Fibroblast of skin of scalp (primary cell): ENCODE measurements at regions not wholly inside any gene's neighbourhood (a gene's known extent, or its start where the extent isn't known, plus 50 kb on each side); places are given as distances from the start of the nearest gene placed in this dataset.
"Not testable (repeated sequence)": the region's sequence is repeated elsewhere in the genome, so short reads cannot be mapped to it uniquely, and the experiment has no call there.

Experiments
- DNase-seq: peaks from one replicate; pipeline ENCODE4 v3.0.0-alpha.2; 2013

DNA sequence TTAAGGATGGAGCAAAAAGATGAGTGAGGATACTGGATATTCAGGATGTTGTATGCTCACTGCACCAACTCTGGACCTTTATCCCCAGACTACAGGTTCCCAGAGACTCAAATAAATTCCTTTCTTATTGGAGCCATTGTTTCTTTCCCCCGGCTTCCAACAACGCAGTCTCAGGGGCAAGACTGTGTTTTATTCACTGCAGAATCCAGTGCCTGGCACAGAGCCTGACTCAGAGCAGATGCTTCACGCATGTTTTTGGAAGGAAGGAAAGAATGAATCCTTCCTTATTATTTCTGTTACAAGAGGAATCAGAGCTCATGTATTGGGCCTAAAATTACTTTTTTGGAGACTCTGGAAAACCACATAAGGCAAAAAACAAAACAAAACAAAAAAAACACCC, 96.0 kb upstream of the VGLL4 start:
- DNase-seq, result no peak

GRCh38 chr3:11739123-11739522, 95.4 kb upstream of the VGLL4 start:
- DNase-seq, result no peak

DNA sequence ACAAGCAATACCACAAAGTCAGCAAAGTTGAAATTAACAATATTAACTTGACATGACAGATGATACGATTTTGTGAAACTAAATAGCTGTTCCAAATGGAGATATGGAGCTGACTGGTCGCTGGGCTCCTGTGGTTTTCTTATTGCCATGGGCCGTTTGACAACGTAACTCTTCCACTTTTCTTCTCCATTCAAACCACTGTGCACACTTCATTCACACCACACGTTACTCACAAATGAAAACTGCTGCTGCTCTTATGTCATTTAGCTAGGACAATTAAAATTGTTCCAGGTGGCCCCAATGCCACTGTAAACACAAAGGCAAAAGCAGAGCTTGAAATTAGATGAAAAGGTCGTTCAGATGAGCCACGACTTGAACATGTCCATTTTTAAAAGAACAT, 94.0 kb upstream of the VGLL4 start:
- no peak for DNase-seq

DNA sequence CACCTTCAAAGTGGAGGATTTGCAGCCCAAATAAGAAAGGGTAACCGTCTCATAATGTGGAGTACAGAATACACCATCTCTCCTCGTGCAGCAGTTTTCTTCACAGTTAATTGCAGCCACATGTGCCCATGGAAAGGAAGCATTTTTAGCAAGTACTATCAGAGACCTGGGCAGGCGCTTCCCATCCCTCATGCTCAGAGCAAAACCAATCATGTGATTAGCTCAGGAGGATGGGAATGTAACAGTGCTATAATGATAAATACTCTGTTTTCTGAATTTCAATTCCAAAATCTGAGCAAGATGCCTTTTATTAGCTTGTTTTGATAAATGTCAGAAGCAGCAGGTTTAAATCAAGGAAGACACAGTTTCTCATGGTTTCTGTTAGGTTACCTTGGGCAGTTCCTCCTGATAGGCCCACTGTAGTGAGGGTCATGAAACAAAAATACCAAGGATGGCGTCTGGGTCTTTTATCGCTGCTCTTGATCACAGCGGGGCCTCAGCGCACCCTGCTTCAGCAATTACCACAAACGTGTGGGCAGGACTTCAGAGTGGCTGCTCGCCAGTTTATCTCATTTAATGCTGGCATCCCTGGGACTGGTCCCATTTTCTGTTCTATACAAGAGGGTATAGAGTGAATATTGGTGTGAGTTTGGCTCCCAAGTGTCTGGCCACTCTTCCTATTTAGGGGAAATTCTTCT, 92.6 kb upstream of the VGLL4 start:
- no peak for DNase-seq

- no peak for DNase-seq
These were observed 91.9 kb upstream of the VGLL4 start for GRCh38 chr3:11735638-11736037.

DNA sequence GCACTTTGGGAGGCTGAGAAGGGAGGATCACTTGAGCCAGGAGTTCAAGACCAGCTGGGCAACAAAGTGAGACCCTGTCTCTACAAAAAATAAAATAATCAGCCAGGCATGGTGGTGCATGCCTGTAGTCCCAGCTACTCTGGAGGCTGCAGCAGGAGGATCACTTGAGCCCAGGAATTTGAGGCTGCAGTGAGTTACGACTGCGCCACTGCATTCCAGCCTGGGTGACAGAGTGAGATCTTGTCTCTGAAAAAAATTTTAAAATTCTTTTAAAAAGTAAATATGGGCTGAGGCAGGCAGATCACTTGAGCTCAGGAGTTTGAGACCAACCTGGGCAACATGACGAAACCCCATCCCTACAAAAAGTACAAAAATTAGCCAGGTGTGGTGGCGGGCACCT, 91.4 kb upstream of the VGLL4 start:
- DNase-seq, result not testable (repeated sequence)

DNA sequence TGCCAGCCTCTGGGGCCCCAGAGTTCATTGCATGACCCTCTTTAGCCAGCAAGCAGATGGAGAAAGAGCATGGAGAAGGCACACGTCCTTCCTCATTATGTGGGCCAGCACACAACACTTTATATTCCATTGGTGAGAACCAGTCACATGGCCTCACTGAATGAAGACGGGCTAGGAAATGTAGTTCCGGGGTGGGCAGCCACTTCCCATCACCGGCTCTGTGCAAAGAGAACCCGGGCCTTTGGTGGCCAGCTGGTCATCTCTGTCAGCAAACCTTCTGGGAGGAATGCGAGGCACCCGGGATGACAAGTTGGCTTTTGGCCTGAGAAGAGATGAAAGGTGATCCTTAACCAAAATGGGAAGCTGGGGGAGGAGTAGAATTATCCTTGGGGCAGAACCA, 90.2 kb upstream of the VGLL4 start:
- no peak for DNase-seq

GRCh38 chr3:11727207-11727606, 83.5 kb upstream of the VGLL4 start:
- DNase-seq, result no peak

- DNase-seq, result no peak
These were observed 82.4 kb upstream of the VGLL4 start for GRCh38 chr3:11726146-11726545.

DNA sequence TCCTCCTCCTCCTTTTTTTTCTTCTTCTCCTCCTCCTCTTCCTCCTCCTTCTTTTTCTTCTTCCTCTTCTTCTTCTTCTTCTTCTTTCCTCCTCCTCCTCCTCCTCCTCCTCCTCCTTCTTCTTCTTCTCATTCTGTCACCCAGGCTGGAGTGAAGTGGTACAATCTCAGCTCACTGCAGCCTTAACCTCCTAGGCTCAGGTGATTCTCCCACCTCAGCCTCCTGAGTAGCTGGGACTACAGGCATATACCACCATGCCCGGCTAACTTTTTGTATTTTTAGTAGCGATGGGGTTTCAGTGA, 81.6 kb upstream of the VGLL4 start:
- not testable (repeated sequence) for DNase-seq

- DNase-seq, result no peak
These were observed 81.1 kb upstream of the VGLL4 start for GRCh38 chr3:11724615-11725339.

DNA sequence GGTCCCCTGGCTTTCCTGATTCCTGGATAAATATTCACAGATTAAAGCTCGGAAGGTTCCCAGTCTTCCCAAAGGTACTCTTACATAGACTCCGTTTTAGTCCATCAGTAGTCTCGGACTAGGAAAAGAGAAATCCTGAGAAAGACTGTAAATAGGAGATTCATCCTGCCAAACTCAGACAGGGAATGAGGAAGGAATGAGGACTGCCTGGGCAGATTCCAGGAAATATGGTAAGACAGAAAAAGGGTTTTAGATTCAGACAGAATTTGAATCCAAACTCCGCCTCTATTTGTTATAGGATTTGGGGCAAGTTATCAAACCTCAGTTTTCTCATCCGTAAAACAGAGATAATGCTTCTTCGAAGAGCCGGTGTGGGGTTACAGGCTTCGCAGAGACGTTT, 77.8 kb upstream of the VGLL4 start:
- DNase-seq, result no peak

- peak; percentile 33 for DNase-seq
These were observed 77.2 kb upstream of the VGLL4 start for GRCh38 chr3:11720917-11721411.

GRCh38 chr3:11720304-11720898, 76.7 kb upstream of the VGLL4 start:
- peak; percentile 89 for DNase-seq

GRCh38 chr3:11719406-11720303, 75.9 kb upstream of the VGLL4 start:
- peak; percentile 79 for DNase-seq

DNA sequence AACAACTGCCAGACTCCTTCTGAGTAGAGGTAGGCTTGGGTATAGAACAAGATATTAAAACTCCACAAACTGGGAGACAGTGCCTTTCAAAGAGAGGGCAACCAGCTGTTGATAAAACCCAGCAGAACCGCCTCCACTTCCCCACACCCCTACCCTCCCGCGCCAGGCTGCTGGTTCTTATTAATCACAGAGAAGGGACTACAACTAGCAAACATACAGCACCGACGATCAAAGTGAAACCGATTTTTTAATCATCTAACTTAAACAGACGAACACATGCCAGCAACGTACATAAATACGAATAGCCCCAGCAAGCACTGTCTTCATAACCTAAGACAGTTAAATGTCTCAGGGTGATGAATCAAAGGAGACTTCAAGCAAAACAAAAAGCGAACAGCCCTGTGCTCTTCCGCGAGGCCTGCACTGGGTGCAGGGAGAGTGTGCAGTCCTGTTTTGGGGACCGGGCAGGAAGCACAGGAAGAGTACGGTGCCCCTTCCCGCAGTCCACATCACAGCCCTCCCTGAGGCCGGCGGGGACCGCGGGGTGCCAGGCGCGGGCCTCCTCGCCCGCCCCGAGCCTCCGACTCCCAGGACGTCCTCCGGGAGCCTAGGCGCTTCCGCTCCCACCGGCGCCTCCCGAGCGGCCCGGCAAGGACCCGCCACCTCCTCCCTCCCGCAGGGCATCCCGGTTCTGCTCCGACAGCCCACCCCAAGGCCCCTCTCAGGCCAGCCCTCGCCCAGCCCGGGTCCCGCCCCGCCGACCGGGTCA, 75.1 kb upstream of the VGLL4 start:
- DNase-seq, result peak; percentile 60

DNA sequence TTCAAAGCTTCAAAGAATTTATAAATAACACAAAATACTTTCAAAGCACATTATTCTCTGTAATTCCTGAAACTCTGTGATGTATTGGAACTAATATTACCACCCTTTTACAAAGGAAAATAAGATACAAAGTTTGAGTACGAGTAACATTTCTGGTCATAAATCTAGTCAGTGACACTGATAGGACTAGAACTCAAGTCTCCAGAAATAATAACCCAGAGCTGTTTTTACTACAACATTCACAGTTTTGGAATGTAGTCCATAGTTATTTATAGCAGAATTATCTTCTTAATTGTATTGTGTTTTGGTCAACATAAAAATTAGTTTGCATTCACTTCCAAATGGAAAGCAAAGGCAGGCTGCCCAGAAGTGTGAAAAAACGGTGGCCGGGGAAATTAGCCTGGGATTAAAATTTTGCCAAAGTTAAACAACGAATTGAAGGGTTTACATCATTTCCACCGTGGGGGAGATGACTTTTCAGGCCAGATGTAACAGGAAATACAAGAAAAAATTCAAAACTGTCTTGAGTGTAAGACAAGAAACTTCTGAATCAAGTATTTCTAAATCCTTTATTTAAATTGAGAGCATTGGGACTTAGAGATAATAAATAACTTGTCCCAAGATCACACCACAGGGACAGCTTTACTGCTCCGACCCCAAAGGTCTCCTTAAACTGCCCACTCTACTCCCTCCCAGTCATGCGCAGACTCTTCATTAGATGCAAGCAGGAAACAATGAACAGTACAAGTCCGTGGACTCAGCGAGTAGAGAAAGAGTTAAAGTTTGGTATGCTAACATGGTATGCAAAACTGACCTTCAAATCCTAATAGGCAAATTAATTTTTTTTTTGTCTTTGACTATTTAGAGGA, 74.3 kb upstream of the VGLL4 start:
- peak; percentile 64 for DNase-seq

DNA sequence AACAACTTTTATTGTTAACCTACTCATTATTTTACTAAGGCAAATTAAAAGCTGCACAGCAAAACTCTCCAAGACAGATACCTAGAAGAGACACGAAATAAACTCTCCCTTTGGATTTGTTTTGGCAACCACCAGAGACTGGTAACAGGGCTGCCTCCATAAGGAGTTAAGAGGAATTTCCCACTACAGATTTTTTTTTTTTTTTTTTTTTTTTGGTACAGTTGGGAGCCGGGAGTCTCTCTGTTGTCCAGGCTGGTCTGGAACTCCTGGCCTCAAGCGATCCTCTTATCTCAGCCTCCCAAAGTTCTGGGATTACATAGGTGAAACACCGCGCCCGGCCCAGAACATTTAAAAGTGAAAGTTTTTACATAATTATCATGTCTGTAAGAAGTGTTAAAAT, 73.6 kb upstream of the VGLL4 start:
- peak; percentile 61 for DNase-seq

DNA sequence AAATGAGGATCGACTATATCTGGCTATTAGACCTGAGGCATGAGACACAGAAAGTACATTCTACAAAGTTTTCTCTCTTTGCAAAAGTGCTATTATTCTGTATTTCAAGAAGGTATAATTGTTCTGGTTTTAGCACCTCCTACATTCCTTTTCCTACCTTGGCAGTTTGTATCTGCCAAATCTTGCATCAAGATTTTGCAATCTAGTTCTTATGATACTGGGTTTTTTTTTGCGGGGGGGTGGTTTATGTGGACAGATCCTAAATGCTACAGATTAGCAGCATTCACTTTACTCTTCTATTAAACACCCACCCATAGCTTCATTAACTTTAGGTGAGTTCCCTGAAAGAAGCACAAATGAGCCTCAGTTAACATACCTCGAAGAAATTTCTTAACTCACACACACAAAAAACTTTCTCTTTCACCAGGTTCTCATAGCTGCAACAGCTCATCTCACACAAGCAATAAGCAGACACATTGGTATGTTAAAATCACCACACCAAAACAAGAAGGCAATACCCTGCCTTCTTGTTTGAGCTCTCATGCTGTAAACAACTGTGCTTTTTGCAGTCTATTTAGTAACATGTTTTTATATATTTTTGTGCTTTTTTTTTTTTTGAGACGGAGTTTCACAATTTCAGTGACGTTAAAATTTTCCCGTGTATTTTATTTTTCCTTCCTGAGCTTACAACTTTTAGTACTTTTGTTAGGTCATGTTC, 73.0 kb upstream of the VGLL4 start:
- no peak for DNase-seq

DNA sequence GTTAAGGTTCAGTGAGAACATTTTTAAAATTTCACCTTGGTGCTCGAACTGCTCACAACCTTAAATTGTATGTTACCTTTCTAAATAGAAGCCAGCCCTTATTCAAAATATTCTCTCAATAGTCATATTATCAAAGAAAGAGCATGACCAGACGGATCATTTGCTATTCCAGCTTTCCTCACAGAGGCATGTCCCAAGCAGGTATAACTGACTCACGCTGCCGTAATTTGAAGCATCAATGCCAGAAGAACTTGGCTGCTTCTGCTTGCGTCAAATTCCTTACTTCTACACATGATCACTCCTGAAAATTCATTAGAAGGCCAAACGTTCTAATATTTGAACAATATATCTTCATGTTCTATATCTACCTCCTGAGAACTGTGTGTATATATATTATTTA, 69.5 kb upstream of the VGLL4 start:
- no peak for DNase-seq
